GM06990 (cell line): ENCODE measurements at regions not wholly inside any gene's neighbourhood (a gene's known extent, or its start where the extent isn't known, plus 50 kb on each side); places are given as distances from the start of the nearest gene placed in this dataset.

Experiments
- DNase-seq: peaks from one replicate; pipeline ENCODE4 v3.0.0-alpha.2; 2011; ENCODE audit not compliant: insufficient read length; ENCODE audit errors: extremely low read depth
- H3K27me3 ChIP-seq: replicated peaks from 2 replicates; pipeline ENCODE4 v1.6.0; 2011; ENCODE audit warnings: low read length; ENCODE audit not compliant: control insufficient read depth, insufficient read depth
- H3K36me3 ChIP-seq: 2 replicates; pipeline ENCODE4 v1.5.1; 2011; ENCODE audit warnings: low read length; ENCODE audit not compliant: control insufficient read depth, insufficient read depth
- H3K4me3 ChIP-seq: replicated peaks from 2 replicates; pipeline ENCODE4 v1.5.1; 2011; ENCODE audit warnings: low read depth, mild to moderate bottlenecking, control low read depth, low read length
- TF ChIP-seq, protein P1 (sequence below): IDR thresholded peaks from 2 replicates; pipeline ENCODE4 v1.5.1; 2011; ENCODE audit warnings: low read length, control low read depth, mild to moderate bottlenecking, inconsistent platforms; ENCODE audit not compliant: insufficient read depth, poor library complexity, severe bottlenecking

DNA sequence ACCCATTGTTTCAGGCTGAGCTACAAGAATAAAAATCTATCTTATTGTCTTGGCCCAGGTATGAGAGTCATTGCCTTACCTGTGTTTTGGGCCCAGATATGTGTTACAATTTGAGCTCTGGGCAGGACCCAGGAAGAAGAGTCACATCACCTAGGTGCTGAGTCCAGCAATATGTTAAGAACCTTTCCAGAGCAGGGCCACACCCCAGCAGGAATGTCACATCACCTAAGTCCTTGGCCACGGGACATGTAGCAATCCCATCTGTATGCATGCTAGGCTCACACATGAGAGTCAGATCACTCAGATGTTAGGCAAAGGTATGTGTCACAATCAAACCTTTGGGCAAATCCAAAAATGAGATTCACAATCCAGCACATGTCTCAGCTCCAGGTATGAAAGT lies 2103.5 kb downstream of the TP53TG3F start:
- TF ChIP-seq, protein P1, sequence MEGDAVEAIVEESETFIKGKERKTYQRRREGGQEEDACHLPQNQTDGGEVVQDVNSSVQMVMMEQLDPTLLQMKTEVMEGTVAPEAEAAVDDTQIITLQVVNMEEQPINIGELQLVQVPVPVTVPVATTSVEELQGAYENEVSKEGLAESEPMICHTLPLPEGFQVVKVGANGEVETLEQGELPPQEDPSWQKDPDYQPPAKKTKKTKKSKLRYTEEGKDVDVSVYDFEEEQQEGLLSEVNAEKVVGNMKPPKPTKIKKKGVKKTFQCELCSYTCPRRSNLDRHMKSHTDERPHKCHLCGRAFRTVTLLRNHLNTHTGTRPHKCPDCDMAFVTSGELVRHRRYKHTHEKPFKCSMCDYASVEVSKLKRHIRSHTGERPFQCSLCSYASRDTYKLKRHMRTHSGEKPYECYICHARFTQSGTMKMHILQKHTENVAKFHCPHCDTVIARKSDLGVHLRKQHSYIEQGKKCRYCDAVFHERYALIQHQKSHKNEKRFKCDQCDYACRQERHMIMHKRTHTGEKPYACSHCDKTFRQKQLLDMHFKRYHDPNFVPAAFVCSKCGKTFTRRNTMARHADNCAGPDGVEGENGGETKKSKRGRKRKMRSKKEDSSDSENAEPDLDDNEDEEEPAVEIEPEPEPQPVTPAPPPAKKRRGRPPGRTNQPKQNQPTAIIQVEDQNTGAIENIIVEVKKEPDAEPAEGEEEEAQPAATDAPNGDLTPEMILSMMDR, result no peak
- DNase-seq, result no peak

DNA sequence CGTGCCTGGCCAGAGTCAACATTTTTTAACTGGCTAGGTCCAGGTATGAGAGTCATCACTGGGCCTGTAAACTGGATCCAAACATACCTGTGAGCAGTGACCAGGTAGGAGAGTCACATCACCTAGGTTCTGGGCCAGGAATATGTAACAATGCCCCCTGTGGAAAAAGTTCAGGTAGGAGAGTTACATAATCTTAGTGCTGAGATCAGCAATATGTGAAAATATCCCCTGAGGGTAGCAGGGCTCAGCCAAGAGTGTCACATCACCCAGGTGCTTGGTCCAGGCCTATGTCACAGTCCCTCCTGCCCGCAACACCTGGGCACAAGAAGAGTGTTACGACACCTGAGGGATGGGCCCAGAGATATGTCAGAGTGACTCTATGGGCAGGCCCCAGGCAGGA lies 2104.7 kb downstream of the TP53TG3F start:
- no peaks in the 10 kb centered on the region for H3K27me3 ChIP-seq

More for the DNA sequence above, 2103.5 kb downstream of the TP53TG3F start:
- Histone ChIP-seq H3K27me3 (no peaks in the 10 kb centered on the region), H3K4me3 (no peak overlapping the region), H3K36me3 (no peaks in the 10 kb centered on the region)

DNA sequence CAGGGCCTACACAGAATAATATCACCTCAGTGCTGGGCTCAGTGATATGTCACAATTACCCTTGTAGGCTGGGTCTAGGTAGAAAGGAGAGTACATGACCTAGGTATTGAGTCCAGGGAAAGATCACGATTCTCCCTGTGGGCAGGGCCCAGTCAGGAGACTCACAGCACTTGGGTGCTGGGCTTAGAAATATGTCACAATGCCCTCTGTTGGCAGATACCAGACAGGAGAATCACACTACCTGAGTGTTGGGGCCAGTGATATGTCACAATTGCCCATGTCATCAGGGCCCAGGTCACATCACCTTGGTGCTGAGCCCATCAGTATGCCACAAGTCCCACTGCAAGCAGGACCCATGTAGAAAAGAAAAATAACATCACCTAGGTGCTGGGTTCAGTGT lies 2105.5 kb downstream of the TP53TG3F start:
- no peaks in the 10 kb centered on the region for H3K27me3 ChIP-seq
- TF ChIP-seq, protein P1, result no peak
- no peak overlapping the region for H3K4me3 ChIP-seq
- no peaks in the 10 kb centered on the region for H3K36me3 ChIP-seq
- DNase-seq, result no peak

More for the DNA sequence above, 2104.7 kb downstream of the TP53TG3F start:
- H3K36me3 ChIP-seq, result no peaks in the 10 kb centered on the region
- no peak for DNase-seq
- no peak overlapping the region for H3K4me3 ChIP-seq
- TF ChIP-seq, protein P1, result no peak

DNA sequence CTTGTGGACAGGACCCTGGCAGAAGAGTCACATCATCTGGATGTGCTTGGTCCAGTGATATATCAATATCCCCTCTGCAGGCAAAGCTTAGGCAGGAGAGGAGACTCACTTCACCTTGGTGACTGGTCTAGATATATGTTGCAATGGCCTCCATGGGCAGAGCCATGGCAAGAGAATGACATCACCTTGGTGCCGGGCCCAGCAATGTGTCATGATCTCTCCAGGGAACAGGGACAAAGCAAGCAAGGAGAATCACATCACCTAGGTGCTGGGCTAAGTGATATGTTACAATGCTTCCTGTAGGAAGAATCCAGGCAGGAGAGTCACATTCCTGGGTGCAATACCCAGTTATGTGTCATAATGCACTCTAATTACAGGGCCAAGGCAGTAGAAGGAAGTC lies 2106.2 kb downstream of the TP53TG3F start:
- DNase-seq, result no peak
- TF ChIP-seq, protein P1, result no peak

DNA sequence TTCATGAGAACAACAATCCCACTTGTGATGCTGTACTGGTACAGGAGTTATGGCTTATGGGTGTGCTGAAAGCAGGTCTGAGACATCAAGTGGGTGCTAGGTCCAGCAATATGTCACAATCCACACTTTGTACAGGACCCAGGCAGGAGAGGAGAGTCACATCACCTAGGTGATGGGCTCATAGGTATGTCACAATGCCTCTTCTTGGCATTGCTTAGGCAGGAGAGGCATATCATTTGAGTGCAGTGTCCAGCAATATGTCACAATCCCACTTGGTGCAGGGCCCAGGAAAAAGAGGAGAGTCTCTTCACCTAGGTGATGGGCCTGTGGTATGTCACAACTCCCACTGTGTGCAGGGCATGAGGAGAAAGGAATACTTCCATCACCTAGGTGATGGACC lies 2110.0 kb downstream of the TP53TG3F start:
- no peak for DNase-seq
- Histone ChIP-seq H3K36me3 (no peaks in the 10 kb centered on the region), H3K27me3 (no peaks in the 10 kb centered on the region), H3K4me3 (no peak overlapping the region)
- TF ChIP-seq, protein P1, result no peak

More for the DNA sequence above, 2106.2 kb downstream of the TP53TG3F start:
- Histone ChIP-seq H3K4me3 (no peak overlapping the region), H3K36me3 (no peaks in the 10 kb centered on the region), H3K27me3 (no peaks in the 10 kb centered on the region)

DNA sequence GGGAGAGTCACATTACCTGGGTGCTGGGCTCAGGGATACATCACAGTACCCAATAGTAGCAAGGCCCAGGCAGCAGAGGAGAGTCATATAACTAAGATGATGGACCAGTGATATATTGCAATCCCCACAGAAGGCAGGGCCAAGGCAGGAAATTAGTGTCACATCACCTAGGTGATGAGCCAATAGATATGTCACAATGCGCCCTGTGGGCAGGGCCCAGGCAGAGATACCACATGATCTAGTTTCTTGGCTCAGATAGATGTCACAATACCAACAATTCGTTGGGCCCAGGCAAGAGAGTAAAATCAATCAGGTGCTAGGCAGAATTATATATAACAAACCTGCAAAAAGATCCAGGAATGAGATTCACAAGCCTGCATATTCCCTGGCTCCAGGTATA lies 2111.5 kb downstream of the TP53TG3F start:
- no peak for DNase-seq
- H3K36me3 ChIP-seq, result no peaks in the 10 kb centered on the region
- no peak overlapping the region for H3K4me3 ChIP-seq
- no peaks in the 10 kb centered on the region for H3K27me3 ChIP-seq
- TF ChIP-seq, protein P1, result no peak
